Breast epithelium (tissue), 4 donors: ENCODE measurements at regions not wholly inside any gene's neighbourhood (a gene's known extent, or its start where the extent isn't known, plus 50 kb on each side); places are given as distances from the start of the nearest gene placed in this dataset.

Source experiments
- DNase-seq, 2 donors: peaks; one replicate each; pipeline ENCODE4 v3.0.0-alpha.2; 2019; ENCODE audit warnings: low spot score in 2 of 2
- H3K27ac ChIP-seq, 2 donors: fragments of 200-600 bp; sonication (generic) in 1 of 2; one replicate each; pipeline ENCODE4 v1.5.1; 2016 to 2019; ENCODE audit warnings: mild to moderate bottlenecking in 1 of 2
- H3K27me3 ChIP-seq, 2 donors: fragments of 200-600 bp; sonication (generic) in 1 of 2; one replicate each; pipeline versions ENCODE4 v1.5.1 to v1.6.0; 2017 to 2019; ENCODE audit warnings: control low read depth in 1 of 2, mild to moderate bottlenecking in 1 of 2
- H3K36me3 ChIP-seq: fragments of 200-600 bp; one replicate; pipeline ENCODE4 v1.5.1; 2019
- H3K4me1 ChIP-seq, 2 donors: fragments of 200-600 bp; sonication (generic); one replicate each; pipeline ENCODE4 v1.5.1; 2016 to 2019; ENCODE audit warnings: control low read depth in 1 of 2
- H3K4me3 ChIP-seq, 3 donors: fragments of 200-600 bp; sonication (generic); 1 replicate in 2 of 3; 2 replicates in 1 of 3; pipeline ENCODE4 v1.5.1; 2016 to 2019; ENCODE audit warnings: mild to moderate bottlenecking in 3 of 3, moderate library complexity in 2 of 3
- H3K9me3 ChIP-seq, 2 donors: fragments of 200-600 bp; sonication (generic) in 1 of 2; one replicate each; pipeline ENCODE4 v1.5.1; 2016 to 2019; ENCODE audit warnings: control low read depth in 1 of 2
- POLR2A ChIP-seq: fragments of 450-650 bp; IDR thresholded peaks from one replicate; pipeline ENCODE4 v1.6.1; 2016; ENCODE audit warnings: antibody characterized with exemption, mild to moderate bottlenecking, moderate library complexity
- POLR2AphosphoS5 ChIP-seq, 3 donors: sonication (generic); formaldehyde crosslinking; IDR thresholded peaks; one replicate each; pipeline ENCODE4 v1.6.1; 2017; ENCODE audit warnings: antibody characterized with exemption in 3 of 3
- intact Hi-C: fragments of 100-400 bp; cut with DNase I; formaldehyde crosslinking; loops from one replicate; pipeline ENCODE4 v1.15.1; 2023; ENCODE audit warnings: low total_unique reads
- TF ChIP-seq, protein P1 (sequence below), 3 donors: fragments of 450-650 bp; IDR thresholded peaks; one replicate each; pipeline ENCODE4 v1.5.1; 2016 to 2017; ENCODE audit warnings: antibody characterized with exemption in 3 of 3, mild to moderate bottlenecking in 3 of 3, moderate library complexity in 3 of 3

- intact Hi-C loops: no loop called here
- no peaks in the 10 kb centered on the region for H3K4me1 ChIP-seq
- no peaks in the 10 kb centered on the region for H3K9me3 ChIP-seq
- no peak for DNase-seq
- TF ChIP-seq, protein P1, sequence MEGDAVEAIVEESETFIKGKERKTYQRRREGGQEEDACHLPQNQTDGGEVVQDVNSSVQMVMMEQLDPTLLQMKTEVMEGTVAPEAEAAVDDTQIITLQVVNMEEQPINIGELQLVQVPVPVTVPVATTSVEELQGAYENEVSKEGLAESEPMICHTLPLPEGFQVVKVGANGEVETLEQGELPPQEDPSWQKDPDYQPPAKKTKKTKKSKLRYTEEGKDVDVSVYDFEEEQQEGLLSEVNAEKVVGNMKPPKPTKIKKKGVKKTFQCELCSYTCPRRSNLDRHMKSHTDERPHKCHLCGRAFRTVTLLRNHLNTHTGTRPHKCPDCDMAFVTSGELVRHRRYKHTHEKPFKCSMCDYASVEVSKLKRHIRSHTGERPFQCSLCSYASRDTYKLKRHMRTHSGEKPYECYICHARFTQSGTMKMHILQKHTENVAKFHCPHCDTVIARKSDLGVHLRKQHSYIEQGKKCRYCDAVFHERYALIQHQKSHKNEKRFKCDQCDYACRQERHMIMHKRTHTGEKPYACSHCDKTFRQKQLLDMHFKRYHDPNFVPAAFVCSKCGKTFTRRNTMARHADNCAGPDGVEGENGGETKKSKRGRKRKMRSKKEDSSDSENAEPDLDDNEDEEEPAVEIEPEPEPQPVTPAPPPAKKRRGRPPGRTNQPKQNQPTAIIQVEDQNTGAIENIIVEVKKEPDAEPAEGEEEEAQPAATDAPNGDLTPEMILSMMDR (IDR thresholded peaks at IDR 0.05): no peak
- TF ChIP-seq POLR2AphosphoS5 (IDR thresholded peaks at IDR 0.05): no peak
- no peak for TF ChIP-seq POLR2A
- H3K27ac ChIP-seq: no peak overlapping the region
- no peaks in the 10 kb centered on the region for H3K36me3 ChIP-seq
- H3K27me3 ChIP-seq: no peaks in the 10 kb centered on the region
- no peak overlapping the region for H3K4me3 ChIP-seq
Observed at GRCh38 chr2:188762151-188762550, 212.0 kb upstream of the COL3A1 start.

- intact Hi-C loops: no loop called here
- no peaks in the 10 kb centered on the region for H3K9me3 ChIP-seq
- DNase-seq: no peak
- TF ChIP-seq POLR2A: no peak
- TF ChIP-seq POLR2AphosphoS5 (IDR thresholded peaks at IDR 0.05): no peak
- TF ChIP-seq, protein P1 (IDR thresholded peaks at IDR 0.05): no peak
- H3K4me3 ChIP-seq: no peak overlapping the region
- H3K27me3 ChIP-seq: no peaks in the 10 kb centered on the region
- H3K36me3 ChIP-seq: no peaks in the 10 kb centered on the region
- H3K27ac ChIP-seq: no peak overlapping the region
- H3K4me1 ChIP-seq: no peaks in the 10 kb centered on the region
Observed at GRCh38 chr2:188765522-188766470, 208.4 kb upstream of the COL3A1 start.

- H3K27me3 ChIP-seq: no peaks in the 10 kb centered on the region
- H3K36me3 ChIP-seq: no peaks in the 10 kb centered on the region
- no peaks in the 10 kb centered on the region for H3K4me1 ChIP-seq
- H3K9me3 ChIP-seq: no peaks in the 10 kb centered on the region
- no peak for DNase-seq
- H3K4me3 ChIP-seq: no peak overlapping the region
- intact Hi-C loops: no loop called here
- no peak for TF ChIP-seq POLR2A
- TF ChIP-seq, protein P1 (IDR thresholded peaks at IDR 0.05): no peak
- TF ChIP-seq POLR2AphosphoS5 (IDR thresholded peaks at IDR 0.05): no peak
- H3K27ac ChIP-seq: no peak overlapping the region
Observed at GRCh38 chr2:188766471-188766856, 207.7 kb upstream of the COL3A1 start.

DNA sequence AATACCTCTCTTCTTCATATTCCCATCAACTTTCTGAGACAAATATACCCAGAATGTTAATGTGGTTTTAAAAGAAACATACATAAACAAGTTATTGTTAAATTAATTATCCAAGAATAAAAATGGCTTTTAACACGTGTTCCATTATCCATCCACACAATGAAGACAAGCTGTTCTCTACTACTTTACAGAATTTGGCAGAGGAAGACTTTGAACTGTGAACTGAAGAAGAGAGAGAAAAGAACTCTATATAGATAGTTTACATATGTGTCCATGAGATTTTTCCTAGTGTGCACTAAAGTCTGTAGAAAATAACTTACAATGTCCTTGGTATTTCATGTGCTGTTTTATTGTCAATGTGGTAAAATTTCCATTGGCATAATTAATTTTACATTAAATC, 207.0 kb upstream of the COL3A1 start:
- no peak overlapping the region for H3K27ac ChIP-seq
- no peak for TF ChIP-seq POLR2A
- no peak for TF ChIP-seq POLR2AphosphoS5 (IDR thresholded peaks at IDR 0.05)
- TF ChIP-seq, protein P1 (IDR thresholded peaks at IDR 0.05): no peak
- H3K4me1 ChIP-seq: no peaks in the 10 kb centered on the region
- H3K27me3 ChIP-seq: no peaks in the 10 kb centered on the region
- intact Hi-C loops: no loop called here
- DNase-seq: no peak
- H3K4me3 ChIP-seq: no peak overlapping the region
- H3K36me3 ChIP-seq: no peaks in the 10 kb centered on the region
- no peaks in the 10 kb centered on the region for H3K9me3 ChIP-seq

DNA sequence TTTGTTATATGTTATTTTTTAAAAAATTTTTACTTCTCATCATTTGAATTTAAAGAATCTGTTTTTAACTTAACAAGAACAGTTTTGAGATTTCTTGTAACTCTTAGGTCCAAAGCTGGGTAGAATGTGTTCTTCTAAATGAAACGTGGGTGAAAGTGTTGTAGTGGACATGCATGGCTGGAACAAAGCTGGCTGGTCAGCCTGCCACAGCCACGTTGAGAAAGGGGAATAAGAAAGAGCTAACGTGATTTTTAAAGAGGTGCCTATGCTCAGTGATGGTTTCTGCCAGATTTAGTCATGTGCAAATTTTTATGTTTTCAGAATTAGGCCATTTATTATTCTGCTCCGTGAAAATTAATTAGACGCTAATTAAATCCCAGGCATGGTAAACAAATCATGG, 203.9 kb upstream of the COL3A1 start:
- Histone ChIP-seq H3K27ac (no peak overlapping the region), H3K4me1 (no peaks in the 10 kb centered on the region), H3K27me3 (no peaks in the 10 kb centered on the region), H3K36me3 (no peaks in the 10 kb centered on the region), H3K9me3 (no peaks in the 10 kb centered on the region), H3K4me3 (no peak overlapping the region)
- TF ChIP-seq POLR2A (no peak), POLR2AphosphoS5 (IDR thresholded peaks at IDR 0.05) (no peak)
- TF ChIP-seq, protein P1 (IDR thresholded peaks at IDR 0.05): no peak
- DNase-seq: no peak
- intact Hi-C loops: no loop called here
